Ovary (tissue), 3 donors: ENCODE measurements at regions not wholly inside any gene's neighbourhood (a gene's known extent, or its start where the extent isn't known, plus 50 kb on each side); places are given as distances from the start of the nearest gene placed in this dataset.

Source experiments
- CTCF ChIP-seq, 3 donors: fragments of 450-650 bp in 2 of 3; fragments of 200-600 bp in 1 of 3; IDR thresholded peaks; one replicate each; pipeline versions ENCODE4 v1.5.1 to v1.8.0; 2016 to 2022; ENCODE audit warnings: antibody characterized with exemption in 3 of 3, mild to moderate bottlenecking in 1 of 3
- EP300 ChIP-seq: sonication (generic); formaldehyde crosslinking; IDR thresholded peaks from one replicate; pipeline ENCODE4 v1.6.1; 2017; ENCODE audit warnings: antibody characterized with exemption
- donor health status: DM: no; HTN: no; CAD: no.

- TF ChIP-seq CTCF (IDR thresholded peaks at IDR 0.05) (no peak), EP300 (no peak)
These were observed 120.1 kb upstream of the TMEM161B start for GRCh38 chr5:88388476-88389337.
